Astrocyte of the spinal cord (primary cell): ENCODE measurements at regions not wholly inside any gene's neighbourhood (a gene's known extent, or its start where the extent isn't known, plus 50 kb on each side); places are given as distances from the start of the nearest gene placed in this dataset.
"Not testable (repeated sequence)": the region's sequence is repeated elsewhere in the genome, so short reads cannot be mapped to it uniquely, and the experiment has no call there.

ENCODE experiments used
- DNase-seq: peaks from one replicate; pipeline ENCODE4 v3.0.0; 2011; ENCODE audit warnings: low read depth, low spot score
- H3K4me3 ChIP-seq: 2 replicates; pipeline ENCODE4 v1.5.1; 2011; ENCODE audit warnings: low read depth, mild to moderate bottlenecking, low read length, moderate library complexity
- in situ Hi-C: cut with HindIII; loops from 2 replicates; pipeline ENCODE4 v1.10.0; 2017; ENCODE audit warnings: low sequenced_read_pairs
- TF ChIP-seq, protein P1 (sequence below): IDR thresholded peaks from 2 replicates; pipeline ENCODE4 v1.5.1; 2012; ENCODE audit warnings: low read depth, mild to moderate bottlenecking, low read length, inconsistent platforms

- DNase-seq: no peak
- in situ Hi-C loops: no loop called here
- TF ChIP-seq, protein P1, sequence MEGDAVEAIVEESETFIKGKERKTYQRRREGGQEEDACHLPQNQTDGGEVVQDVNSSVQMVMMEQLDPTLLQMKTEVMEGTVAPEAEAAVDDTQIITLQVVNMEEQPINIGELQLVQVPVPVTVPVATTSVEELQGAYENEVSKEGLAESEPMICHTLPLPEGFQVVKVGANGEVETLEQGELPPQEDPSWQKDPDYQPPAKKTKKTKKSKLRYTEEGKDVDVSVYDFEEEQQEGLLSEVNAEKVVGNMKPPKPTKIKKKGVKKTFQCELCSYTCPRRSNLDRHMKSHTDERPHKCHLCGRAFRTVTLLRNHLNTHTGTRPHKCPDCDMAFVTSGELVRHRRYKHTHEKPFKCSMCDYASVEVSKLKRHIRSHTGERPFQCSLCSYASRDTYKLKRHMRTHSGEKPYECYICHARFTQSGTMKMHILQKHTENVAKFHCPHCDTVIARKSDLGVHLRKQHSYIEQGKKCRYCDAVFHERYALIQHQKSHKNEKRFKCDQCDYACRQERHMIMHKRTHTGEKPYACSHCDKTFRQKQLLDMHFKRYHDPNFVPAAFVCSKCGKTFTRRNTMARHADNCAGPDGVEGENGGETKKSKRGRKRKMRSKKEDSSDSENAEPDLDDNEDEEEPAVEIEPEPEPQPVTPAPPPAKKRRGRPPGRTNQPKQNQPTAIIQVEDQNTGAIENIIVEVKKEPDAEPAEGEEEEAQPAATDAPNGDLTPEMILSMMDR: no peak
- H3K4me3 ChIP-seq: no peak overlapping the region
Observed at GRCh38 chr2:39923455-39923854, 144.4 kb upstream of the THUMPD2 start.

DNA sequence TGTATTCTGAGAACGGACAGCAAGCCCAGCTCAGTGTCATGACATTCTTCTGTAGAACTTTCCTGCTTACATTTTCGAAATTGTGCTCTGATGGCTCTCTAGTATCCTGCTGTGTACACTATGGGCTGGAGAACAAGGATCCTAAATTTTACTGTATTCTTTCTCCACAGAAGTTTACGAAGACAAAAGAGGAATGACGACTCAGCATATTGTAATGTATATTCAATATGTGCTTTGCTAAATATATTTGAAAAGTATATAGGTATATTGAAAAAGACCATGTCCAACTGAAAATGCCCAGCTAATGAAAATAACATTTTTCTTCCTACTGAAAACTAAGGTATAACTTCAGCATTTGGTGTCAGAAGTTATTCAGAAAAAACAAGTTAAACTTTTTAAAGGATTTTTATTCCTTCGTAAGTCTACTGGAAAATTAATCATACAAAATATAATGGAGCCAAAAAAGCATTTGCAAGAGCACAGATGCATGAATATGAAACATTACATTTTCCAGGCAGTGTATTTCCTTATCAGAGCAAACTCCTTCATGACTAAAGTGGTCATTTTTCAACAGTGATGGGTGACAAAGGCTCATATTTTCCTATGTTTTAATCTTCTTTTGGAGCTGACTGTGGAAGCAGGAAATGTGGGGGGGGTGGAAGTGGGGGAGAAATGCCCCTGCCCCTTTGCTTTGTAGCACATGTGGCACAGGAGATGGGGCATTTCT is 143.8 kb upstream of the THUMPD2 start:
- in situ Hi-C loops: no loop called here
- no peak overlapping the region for H3K4me3 ChIP-seq

GRCh38 chr2:39920307-39920801 is 141.3 kb upstream of the THUMPD2 start:
- no peak overlapping the region for H3K4me3 ChIP-seq
- TF ChIP-seq, protein P1: no peak
- no peak for DNase-seq
- in situ Hi-C loops: no loop called here

More for the DNA sequence above, 143.8 kb upstream of the THUMPD2 start:
- DNase-seq: no peak
- TF ChIP-seq, protein P1: no peak

- TF ChIP-seq, protein P1: no peak
- no peak overlapping the region for H3K4me3 ChIP-seq
- DNase-seq: no peak
- in situ Hi-C loops: no loop called here
Observed at GRCh38 chr2:39919511-39920306, 140.7 kb upstream of the THUMPD2 start.

DNA sequence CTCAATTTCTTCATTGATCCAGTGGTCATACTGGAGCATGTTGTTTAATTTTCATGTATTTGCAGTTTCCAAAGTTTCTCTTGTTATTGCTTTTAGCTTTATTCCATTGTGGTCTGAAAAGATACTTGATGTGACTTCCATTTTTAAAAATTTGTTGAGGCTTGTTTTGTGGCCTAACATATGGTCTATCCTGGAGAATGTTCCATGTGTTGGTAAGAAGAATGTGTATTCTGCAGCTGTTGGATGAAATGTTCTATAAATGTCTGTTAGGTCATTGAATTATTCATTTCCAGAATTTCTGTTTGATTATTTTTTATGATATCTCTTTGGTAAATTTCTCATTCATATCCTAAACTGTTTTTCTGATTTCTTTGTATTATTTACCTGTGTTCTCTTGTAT is 139.8 kb upstream of the THUMPD2 start:
- in situ Hi-C loops: no loop called here
- H3K4me3 ChIP-seq: no peak overlapping the region
- DNase-seq: no peak
- TF ChIP-seq, protein P1: no peak

DNA sequence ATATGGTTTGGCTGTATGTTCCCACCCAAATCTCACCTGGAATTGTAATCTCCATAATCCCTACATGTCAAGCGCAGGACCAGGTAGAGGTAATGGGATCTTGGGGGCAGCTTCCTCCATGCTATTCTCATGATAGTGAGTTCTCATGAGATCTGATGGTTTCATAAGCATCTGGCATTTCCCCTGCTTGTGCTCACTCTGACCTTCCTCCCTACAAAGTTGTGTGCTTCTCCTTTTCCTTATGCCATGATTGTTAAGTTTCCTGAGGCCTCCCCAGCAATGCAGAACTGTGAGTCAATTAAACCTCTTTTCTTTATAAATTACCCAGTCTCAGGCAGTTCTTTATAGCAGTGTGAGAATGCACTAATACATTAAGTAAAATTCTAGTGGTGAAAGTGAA is 138.3 kb upstream of the THUMPD2 start:
- DNase-seq, H3K4me3 ChIP-seq, in situ Hi-C loops: not testable (repeated sequence)

- in situ Hi-C loops: no loop called here
- TF ChIP-seq, protein P1: no peak
- no peak for DNase-seq
- no peak overlapping the region for H3K4me3 ChIP-seq
Observed at GRCh38 chr2:39914949-39915348, 135.9 kb upstream of the THUMPD2 start.
